ENCODE measurements at regions not wholly inside any gene's neighbourhood (a gene's known extent, or its start where the extent isn't known, plus 50 kb on each side); places are given as distances from the start of the nearest gene placed in this dataset.

- no peaks in the 10 kb centered on the region for H3K27me3 ChIP-seq (ENCODE audit: insufficient read depth, low read length)
- H3K79me2 ChIP-seq (ENCODE audit: insufficient read depth, low read length) = no peaks in the 10 kb centered on the region
- intact Hi-C loops (cut with micrococcal nuclease) = no loop called here
- ChIA-PET CTCF (no interaction called here), POLR2A (no interaction called here), RAD21 (ENCODE audit: low non-redundant PET in 1 of 2, low total read pairs in 2 of 2, uncharacterized antibody in 2 of 2, unreplicated experiment in 2 of 2) (no interaction called here)
- no peaks in the 10 kb centered on the region for H3K9me2 ChIP-seq (ENCODE audit: insufficient read depth)
- no peak overlapping the region for H3K27ac ChIP-seq (ENCODE audit: low read depth, low read length)
- TF ChIP-seq POLR2AphosphoS5 (IDR thresholded peaks at IDR 0.05; ENCODE audit: low read depth, low read length) (no peak), JUND (IDR thresholded peaks at IDR 0.05) (no peak), POLR2A (IDR thresholded peaks at IDR 0.05; ENCODE audit: borderline replicate concordance, extremely low read depth, insufficient read depth, insufficient read length) (no peak), EZH2 (IDR thresholded peaks at IDR 0.05) (no peak), CEBPB (IDR thresholded peaks at IDR 0.05; ENCODE audit: low read depth) (no peak), FOSL1 (IDR thresholded peaks at IDR 0.05; ENCODE audit: low read depth) (no peak), SRF (IDR thresholded peaks at IDR 0.05; ENCODE audit: low read depth) (no peak), EZH2phosphoT487 (IDR thresholded peaks at IDR 0.05; ENCODE audit: borderline replicate concordance) (no peak), SP1 (IDR thresholded peaks at IDR 0.05; ENCODE audit: low read depth) (no peak), YY1 (IDR thresholded peaks at IDR 0.05; ENCODE audit: extremely low read depth, insufficient replicate concordance, low read depth, low read length) (no peak), CTCF (IDR thresholded peaks at IDR 0.05 in 2 of 3, conservative IDR thresholded peaks at IDR 0.05 in 1 of 3; ENCODE audit: borderline replicate concordance in 1 of 3, insufficient read depth in 1 of 3, low read depth in 2 of 3, low read length in 2 of 3) (no peak), SIN3A (IDR thresholded peaks at IDR 0.05; ENCODE audit: low read depth) (no peak), RAD21 (IDR thresholded peaks at IDR 0.05; ENCODE audit: low read depth) (no peak), CBX3 (IDR thresholded peaks at IDR 0.05; ENCODE audit: low read depth) (no peak), REST (IDR thresholded peaks at IDR 0.05; ENCODE audit: low read depth) (no peak), ELF1 (IDR thresholded peaks at IDR 0.05; ENCODE audit: borderline replicate concordance, low read depth) (no peak), TCF7L2 (IDR thresholded peaks at IDR 0.05; ENCODE audit: borderline replicate concordance, extremely low read depth, insufficient read depth, insufficient read length) (no peak)
- TF ChIP-seq, protein P1, sequence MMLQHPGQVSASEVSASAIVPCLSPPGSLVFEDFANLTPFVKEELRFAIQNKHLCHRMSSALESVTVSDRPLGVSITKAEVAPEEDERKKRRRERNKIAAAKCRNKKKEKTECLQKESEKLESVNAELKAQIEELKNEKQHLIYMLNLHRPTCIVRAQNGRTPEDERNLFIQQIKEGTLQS (IDR thresholded peaks at IDR 0.05) = no peak
- TF ChIP-seq, protein P2, sequence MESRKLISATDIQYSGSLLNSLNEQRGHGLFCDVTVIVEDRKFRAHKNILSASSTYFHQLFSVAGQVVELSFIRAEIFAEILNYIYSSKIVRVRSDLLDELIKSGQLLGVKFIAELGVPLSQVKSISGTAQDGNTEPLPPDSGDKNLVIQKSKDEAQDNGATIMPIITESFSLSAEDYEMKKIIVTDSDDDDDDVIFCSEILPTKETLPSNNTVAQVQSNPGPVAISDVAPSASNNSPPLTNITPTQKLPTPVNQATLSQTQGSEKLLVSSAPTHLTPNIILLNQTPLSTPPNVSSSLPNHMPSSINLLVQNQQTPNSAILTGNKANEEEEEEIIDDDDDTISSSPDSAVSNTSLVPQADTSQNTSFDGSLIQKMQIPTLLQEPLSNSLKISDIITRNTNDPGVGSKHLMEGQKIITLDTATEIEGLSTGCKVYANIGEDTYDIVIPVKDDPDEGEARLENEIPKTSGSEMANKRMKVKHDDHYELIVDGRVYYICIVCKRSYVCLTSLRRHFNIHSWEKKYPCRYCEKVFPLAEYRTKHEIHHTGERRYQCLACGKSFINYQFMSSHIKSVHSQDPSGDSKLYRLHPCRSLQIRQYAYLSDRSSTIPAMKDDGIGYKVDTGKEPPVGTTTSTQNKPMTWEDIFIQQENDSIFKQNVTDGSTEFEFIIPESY (IDR thresholded peaks at IDR 0.05; ENCODE audit: extremely low read depth, insufficient replicate concordance, low read length) = no peak
- H2AFZ ChIP-seq (ENCODE audit: low read depth, low read length, poor library complexity, severe bottlenecking) = no peak overlapping the region
- H3K4me1 ChIP-seq (ENCODE audit: control insufficient read depth in 1 of 2, insufficient read depth in 2 of 2, low read length in 2 of 2) = peaks cover 0 to 6% of the 10 kb centered on the region in 2 experiments; a peak in 2 of 4 replicates
- H3K36me3 ChIP-seq (ENCODE audit: control insufficient read depth in 1 of 2, insufficient read depth in 2 of 2, low read length in 2 of 2) = no peaks in the 10 kb centered on the region
- no peak for ATAC-seq
- no peak overlapping the region for H3K4me3 ChIP-seq (replicated peaks in 1 of 2; ENCODE audit: low read depth in 1 of 2, low read length in 2 of 2)
- H3K4me2 ChIP-seq (ENCODE audit: low read length) = no peak overlapping the region
- H3K9ac ChIP-seq (ENCODE audit: low read length) = no peak overlapping the region
- H3K9me3 ChIP-seq (ENCODE audit: control insufficient read depth in 1 of 2, insufficient read depth in 1 of 2, low read depth in 1 of 2, low read length in 2 of 2) = no peaks in the 10 kb centered on the region
- DNase-seq (ENCODE audit: low read depth, low spot score) = no peak
- no peaks in the 10 kb centered on the region for H4K20me1 ChIP-seq (ENCODE audit: insufficient read depth)
- BruUV-seq (replicated peaks) = no TSS peak
Observed at GRCh38 chr2:144704709-144705095, 184.8 kb upstream of the ZEB2 start.
